ENCODE measurements at regions not wholly inside any gene's neighbourhood (a gene's known extent, or its start where the extent isn't known, plus 50 kb on each side); places are given as distances from the start of the nearest gene placed in this dataset.

DNA sequence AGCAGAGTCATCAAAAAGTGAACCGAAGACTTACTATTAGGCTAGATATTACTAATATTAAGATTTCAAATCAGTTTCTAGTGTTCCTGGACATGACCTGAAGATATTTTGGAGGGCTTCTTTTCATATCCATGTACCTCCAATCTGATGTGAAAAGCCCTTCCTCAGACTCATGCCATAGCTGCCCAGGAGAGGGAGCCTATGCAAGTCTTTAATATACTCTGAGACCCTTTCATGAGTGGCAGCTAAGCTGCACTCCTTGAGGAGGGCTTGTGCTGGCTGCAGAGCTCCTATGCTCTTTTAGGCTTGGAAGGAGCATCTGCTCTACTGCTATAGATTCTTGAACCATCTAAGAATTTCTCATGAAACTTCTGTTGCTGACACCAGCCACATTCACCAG is 715.3 kb downstream of the OLFM4 start:
- no peak for DNase-seq

DNA sequence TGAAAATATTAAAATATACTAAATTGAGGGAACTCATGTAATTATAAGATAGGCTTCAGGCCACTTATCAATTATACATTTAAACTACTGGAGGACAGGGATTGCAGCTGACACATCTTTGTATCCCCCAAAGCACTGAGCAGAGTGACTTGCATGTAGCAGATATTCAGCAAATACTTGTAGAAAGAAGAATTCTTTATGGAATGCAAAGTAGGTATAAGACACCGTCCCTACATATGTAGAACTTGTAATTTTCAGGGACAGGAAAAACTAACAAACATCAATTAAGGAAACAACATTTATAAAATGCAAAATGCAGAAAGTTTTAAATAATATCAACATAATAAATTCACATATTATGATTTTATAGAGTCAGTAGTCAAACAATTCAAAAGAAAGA is 719.2 kb downstream of the OLFM4 start:
- DNase-seq = no peak

DNA sequence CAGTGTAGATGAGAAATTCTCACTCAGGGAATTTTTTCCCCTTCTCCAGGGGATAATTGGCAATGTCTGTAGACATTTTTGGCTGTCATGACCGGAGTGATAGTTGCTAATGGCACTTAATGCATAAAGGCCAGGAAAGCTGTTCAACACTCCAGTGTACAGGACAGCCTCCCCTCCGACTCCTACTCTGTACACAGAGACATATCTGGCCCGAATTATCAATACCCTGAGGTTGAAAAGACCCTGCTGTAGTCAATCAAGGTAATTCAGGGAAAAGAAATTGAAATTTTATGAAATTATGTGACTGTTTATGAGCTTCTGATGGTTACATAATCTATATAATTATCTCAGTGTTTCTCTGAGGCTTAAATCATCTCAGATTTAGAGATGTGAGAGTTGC is 720.7 kb downstream of the OLFM4 start:
- no peak for DNase-seq

DNA sequence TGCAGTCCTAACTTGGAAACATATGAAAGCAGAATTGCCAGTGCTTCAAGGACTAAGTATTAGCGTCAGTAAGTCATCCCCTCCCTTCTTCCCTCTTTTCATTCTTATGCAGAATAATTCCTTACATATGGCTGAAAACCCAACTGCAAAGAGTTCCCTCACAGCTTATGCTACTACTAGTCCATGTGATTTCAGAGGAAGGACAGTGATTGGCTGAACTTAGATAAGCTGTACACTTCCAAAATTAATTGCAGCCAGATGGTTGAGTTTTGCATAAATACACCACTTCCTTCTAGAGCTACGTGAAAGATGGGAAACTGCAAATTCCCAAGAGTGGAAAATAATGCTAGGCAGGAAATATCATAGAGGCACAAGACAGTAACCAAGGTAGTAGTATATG is 730.4 kb downstream of the OLFM4 start:
- no peak for DNase-seq

DNA sequence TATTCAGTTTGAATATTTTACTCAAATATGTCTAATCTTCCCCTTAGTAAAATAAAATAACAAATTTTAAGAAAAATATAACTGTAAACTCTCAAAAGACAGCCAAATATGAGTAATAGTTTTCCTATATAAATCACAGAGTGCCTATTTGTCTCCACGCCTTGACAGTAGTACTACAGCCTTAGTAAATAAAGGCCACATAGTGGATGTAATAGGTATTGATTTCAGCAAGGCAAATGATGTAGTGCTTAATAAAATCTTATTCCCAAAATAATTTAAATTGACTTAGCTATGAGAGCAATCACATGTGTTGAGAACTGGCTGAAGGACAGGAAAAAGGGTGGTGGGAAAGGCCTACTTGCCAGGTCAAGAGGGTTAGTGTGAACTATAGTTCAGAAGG is 747.2 kb downstream of the OLFM4 start:
- no peak for DNase-seq

DNA sequence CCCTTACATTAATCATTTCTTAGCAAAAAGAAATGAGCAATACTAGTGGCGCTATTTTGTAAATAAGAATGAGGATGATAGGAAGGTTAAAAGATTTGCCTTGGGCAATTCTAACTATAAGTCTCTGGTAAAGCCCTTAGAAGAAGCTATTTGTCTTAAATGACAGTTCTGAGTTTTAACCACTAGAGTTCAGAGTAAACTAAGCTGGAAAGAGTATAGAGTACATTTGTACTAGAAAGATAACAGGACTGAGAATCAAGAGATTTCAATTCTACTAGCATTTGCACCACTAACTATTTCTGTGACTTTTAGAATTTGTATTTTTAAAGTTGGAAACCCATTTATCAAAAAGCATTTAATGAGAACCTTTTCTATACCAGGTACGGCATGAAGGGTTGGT is 750.3 kb downstream of the OLFM4 start:
- DNase-seq = no peak

DNA sequence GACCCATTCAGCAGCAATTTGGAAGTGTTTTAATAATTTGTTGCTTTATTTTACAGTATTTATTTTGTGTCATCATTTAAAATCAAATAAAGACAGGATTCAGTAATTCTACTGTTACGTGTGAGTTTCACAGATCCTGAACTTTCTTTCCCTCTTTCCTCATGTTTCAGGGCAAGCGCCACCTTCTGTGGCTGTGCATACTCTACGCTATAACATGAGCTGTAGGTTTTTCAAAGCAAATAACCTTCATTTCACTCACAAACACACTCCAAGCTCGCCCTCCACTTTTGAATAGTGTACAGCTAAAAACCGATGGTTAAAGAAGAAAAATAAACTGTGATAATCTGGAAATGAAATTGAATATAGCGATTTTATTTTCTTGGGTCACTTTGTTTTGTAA is 753.3 kb downstream of the OLFM4 start:
- no peak for DNase-seq

DNA sequence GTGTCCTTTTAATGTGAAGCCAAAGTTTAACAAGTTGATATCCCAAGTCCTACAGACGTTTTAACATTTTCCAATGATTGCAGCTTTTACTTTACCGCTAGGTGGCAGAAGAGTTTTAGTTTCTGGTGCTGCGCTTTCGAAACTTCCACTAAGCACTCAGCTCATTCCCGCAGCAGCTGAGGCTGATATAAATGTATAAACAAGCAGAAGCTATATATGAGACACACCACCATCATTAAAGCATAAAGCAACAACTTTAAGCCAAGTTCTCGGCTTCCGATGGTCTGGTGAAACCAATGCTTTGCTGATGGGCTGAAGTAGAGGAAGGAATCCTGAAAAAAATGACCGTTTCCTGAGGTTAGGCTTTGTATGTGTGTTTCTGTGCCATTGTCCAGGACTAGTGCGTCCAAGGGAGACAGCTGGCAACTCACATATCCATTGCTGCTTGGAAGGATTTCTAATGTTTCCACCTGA is 753.9 kb downstream of the OLFM4 start:
- DNase-seq = peak; percentile 51

DNA sequence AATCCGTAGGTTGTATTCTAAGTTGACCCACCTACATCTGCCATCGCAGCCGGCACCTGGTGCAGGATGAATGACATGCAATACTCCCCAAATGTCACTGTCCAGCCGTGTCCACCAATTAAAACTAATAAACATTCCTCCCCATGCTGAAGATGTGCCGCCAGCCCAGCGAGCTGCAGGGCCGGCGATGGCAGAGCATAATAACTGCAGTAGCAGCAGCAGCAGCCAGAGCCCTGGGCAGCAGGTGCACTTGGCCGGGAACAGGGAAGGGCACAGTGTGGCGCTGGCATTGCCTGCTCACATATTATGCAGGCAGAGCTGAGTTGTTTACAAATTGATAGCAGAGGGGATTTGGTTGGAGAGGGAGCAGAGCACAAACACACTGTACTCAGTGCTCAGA is 754.9 kb downstream of the OLFM4 start:
- DNase-seq = peak; percentile 24

DNA sequence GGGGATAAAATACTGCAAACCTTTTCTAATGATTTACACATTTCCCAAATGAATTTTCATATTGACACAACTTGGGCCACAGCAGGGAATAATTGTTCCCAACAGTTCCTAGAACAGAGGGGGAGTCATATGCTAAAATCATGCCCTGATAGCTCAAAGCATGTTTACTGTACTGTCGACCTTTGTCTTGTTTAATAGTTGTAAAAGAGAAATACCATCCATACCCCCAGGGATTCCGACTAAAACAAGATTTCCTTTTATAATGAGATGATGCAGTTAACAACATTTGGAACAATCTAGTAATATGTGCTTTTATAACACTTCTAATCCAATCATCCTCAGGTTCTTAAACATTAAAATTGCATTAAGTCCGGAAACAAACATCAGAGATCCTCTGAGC is 759.7 kb downstream of the OLFM4 start:
- DNase-seq = no peak

DNA sequence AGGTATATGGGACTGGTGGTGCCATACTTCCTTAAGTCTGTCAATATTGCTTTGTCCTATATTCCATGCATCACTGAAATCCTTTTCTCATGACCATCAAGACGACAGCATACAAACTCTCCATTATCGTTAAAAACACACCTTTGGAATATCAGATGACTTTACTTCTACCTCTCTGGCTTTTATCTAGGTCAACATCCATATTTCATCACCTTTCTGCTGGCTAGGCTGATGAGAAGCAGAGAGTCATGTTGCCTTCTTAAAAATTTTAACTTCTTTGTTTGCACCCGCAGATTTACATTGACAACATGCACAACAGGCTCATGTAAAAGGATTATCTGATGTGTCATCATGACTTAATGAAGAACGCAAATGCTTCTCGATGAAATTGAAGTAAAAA is 771.4 kb downstream of the OLFM4 start:
- DNase-seq = no peak

DNA sequence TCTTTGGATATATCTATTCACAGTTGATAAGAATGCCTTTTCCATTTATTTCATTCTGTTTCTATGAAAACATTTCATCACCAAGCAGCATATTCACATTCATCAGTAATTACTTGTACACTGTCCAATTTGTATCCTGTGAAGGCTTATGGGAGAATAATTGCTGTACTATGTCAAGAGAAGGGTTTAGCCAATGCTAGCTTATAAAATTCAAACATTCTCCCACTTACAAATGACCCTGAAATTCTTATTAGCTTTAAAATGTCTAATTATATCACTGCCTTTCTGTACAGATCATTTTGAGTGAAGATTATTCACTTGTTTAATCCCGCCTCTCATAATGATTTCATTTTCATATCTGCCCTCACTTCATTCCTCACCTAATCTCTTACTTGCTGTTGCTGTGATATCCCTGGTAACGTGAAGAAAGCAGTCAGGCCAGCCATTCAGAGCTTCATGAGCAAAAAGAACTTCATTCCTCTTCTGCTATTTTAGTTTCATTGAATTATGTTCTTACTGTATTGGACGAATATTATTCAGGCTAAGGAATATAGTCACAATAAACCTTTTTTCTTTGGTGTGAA is 778.7 kb downstream of the OLFM4 start:
- DNase-seq = no peak

DNA sequence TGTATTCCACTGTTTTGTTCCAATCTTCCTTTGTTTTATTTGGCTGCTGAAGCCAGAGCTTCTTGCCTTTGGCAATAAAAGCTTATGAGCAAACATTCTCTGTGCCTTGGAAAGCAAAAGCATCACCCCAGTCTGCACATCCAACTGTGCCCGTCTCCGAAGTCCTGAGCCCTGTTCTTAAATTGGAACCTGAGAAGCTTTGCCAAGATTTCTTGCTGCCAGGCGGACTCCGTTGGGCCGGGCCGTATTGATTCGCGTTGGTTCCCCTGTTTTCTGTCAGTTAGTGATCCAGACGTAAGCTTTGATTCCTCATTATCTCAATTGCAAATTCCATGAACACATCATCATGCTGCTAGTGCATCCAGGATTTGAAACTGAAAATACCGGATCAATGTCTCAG is 793.0 kb downstream of the OLFM4 start:
- DNase-seq = no peak

DNA sequence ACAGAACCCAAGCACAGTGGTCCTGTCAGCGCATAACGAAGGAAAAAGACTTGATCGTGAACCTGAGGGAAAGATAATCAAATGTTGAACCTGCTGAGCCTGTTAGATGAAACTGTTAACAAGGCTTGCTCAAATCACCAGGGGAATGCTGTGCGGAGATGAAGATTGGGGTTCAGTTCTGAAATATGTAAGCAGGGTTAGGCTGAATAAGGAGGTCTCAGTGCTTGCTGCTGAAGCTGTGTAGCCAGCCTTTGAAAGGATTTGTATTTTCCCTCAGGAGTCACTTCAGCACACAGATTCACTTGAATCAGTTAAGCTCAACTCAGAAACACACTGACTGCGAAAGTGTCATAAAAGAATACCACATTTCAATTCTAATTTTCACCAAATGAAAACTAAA is 793.5 kb downstream of the OLFM4 start:
- DNase-seq = no peak

DNA sequence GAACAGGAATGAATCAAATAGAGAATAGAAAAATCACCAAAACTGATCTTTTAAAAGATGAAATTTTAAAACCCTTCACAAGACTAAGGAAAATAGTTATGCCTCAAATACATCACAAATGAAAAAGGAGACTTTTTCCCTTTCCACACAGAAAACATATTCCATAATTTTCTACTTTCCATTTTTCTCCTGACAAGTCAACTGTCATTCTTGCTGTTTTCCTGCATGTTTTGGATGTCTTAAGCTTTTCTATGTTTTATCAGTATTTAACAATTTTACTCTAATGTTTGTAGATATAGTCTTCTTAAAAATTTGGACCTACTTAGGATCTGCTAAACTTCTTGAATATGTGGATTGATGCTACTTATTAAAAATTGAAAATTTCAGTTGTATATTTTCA is 810.8 kb downstream of the OLFM4 start:
- no peak for DNase-seq

DNA sequence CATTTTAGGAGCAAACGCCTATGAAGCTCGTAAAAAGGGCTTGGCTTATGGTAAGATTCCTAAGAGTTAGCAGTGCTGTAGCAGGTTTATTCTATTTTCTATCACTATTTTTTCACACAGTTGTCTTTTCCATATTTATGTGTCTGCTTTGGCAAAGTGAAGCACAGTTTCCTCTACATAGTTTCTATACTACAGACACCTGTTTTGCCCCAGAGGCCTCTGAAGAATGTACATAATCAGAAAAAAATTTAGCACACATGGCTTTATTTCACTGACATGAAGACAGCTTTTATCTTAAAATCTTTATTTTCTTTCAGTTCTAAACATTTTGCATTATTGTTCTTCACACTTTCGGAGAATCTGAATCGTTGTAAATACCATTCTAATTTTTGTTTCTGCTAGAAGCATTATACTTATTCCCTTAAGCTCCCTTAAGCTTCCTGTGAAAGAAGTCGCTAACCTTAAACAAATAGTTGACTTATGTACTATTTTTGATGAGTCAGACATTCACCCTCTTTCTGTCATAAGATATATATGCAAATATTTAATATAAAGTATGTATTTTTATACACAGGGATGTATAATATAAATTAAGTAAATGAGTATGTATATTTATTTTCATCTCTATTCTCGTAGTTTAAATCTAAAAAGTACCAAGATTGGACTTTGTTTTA is 816.0 kb downstream of the OLFM4 start:
- DNase-seq = no peak

DNA sequence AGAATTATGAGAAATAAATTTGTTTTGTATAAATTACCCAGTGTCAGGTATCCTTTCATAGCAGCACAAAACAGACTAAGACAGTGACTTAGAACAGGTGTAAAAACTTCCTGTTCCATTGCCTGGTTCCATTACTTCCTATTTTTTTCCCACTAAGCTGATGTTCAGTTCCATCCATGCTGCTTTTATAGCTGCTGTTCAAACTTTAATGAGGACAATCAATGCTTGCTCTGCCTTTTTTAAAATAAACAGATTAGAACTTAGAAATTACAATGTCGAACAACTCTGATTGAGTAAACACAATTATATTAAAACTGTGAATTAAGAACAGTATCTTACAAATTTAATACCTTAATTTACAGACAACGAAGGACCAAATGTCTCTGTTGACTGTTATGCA is 818.9 kb downstream of the OLFM4 start:
- DNase-seq = no peak

DNA sequence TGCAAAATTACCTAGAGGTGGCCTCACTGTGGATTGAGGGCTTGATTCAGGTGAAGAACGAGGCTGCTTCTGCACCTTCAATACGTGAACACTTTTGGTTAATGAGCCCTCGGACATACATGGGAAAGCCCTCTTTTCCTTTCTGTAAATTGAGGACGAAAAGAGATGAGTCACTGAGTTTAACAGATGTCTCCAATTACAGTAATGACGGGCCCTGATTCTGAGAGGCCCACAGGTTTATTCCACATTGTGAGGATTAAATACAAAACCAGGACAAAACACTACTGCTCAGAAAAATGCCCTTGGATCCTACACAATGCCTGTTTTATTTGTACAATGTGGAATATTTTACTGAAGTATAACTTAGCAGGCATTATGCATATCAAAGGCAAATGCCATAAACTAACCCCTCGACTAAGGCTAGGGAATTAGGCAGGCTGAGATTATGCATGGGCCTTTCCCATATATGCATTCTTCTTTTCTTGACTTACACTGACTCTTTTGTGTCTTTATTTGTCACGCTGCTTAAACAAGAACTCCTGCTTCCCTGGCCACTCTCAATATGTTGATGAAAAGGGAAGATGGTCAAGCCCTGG is 819.9 kb downstream of the OLFM4 start:
- DNase-seq = no peak

DNA sequence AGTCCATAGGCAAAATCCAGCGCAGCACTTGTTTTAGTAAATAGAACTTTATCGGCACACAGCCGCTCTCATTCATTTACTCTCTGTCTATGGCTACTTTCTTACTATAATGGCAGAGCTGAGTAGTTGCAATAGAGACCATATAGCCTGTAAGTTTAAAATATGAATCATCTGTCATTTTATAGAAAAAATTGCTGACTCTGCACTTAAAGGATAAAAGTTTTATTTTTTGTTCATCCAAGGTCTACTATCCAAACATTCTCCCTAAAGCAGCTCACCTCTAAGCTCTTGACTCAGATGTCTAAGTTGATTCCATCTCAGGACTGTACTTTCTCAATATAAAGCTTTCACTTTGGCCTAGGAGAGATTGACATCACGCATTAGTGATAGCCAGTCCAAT is 825.7 kb downstream of the OLFM4 start:
- no peak for DNase-seq

DNA sequence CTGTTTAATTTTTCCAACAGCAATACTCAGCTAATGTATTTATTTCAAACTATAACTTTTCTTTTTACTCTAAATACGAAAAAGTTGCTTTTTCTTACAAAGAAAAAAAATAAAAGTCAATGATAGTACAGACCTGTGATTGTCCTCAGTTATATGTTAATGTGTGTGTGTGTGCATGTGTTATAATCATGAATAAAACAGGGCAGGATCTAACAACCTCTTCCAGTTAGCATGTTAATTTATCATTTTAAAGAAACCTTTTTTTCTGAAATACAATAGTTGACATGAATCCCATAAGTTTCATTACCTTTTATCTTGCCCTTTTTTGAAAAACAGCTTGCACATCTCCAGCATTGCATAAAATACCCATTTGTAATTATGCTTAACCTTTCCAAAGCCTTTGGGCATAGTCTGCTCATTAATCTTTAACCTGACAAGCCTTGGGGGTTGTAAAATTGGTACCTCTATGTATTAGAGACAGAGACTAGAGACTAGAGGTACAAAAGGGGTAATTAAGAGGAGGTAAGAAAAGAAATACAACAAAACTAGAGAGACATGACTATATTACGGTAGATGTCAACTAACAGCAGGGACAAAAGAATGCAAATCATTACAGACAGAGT is 828.1 kb downstream of the OLFM4 start:
- DNase-seq = no peak

DNA sequence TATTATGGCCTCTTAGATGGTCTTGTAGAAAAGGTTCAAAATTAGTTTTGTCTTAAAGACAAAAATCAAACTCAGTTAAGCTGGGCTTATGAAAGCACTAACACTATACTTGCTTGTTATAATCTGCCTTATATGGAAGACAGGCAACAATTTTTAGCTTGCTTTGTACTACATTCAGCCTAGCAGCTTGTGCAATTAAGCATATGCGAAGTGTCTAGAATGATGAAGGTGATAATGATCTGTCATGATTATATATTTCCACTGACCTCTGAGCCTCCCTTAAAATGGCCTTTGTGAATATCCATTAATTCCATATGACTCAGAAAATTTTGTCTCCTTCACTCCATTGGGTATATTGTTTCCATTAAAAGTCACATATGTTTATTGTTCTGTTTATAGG is 834.9 kb downstream of the OLFM4 start:
- DNase-seq = no peak

DNA sequence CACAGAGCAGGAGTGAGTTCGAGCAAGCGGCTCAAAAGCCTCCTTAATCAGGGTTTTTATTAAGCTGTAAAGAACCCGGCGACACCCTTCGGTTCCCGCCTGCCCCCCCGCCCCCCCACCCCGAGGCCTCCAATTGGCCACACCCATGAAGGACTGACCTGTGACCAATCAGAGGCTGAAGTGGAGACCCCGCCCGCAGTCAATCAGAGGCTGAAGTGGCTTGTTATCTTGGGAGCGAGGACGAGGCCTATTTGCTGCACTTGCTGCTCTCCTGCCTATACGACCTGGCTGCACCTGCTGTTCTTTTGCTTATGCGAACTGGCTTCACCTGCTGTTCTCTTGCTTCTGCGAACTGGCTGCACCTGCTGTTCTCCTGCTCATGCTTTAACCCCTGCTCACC is 844.9 kb downstream of the OLFM4 start:
- DNase-seq = peak; percentile 69

DNA sequence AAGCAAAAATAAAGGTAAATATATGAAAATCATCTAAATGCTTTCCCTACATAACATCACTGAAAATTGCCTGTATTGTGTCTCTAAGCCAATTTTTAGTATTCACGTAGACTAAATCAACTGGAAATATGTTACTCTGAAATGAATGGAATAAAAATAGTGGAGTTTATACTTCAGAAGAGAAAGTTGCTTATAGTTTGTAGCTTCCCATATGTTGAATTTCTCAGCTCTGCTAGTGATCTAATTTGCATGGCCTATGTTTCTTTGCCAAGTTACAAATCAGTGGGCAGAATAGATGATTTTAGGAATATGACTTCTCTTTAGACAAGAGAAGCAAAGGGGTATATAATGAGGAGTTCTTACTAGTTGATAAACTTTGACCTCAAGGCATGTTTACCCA is 850.2 kb downstream of the OLFM4 start:
- no peak for DNase-seq

DNA sequence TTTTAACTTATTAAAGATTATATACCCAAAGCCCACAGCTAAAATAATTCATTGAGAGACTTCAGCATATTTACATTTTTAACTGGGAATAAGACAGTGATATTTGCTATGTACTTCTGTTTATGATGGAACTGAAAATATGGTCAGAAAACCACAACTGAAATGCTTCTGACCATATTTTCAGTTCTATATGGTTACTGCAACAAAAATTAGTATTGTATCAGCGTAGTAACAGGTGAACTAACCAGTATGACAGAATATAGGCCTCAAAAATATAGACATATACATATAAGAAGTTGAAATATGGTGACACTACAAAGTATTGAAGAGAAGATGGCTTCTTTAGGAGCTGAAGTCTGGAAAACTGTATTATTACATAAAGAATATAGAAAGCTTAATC is 857.4 kb downstream of the OLFM4 start:
- DNase-seq = no peak
